Esophagus squamous epithelium (tissue), 5 donors: ENCODE measurements at regions not wholly inside any gene's neighbourhood (a gene's known extent, or its start where the extent isn't known, plus 50 kb on each side); places are given as distances from the start of the nearest gene placed in this dataset.
"Not testable (repeated sequence)": the region's sequence is repeated elsewhere in the genome, so short reads cannot be mapped to it uniquely, and the experiment has no call there.

Experiments used
- DNase-seq: peaks from one replicate; lab custom pipeline; 2025; lab: John Stamatoyannopoulos, UW
- H3K27ac ChIP-seq, 4 donors: fragments of 200-600 bp; sonication (generic); one replicate each; pipeline ENCODE4 v1.5.1; 2016 to 2019; ENCODE audit warnings: mild to moderate bottlenecking in 1 of 4
- H3K27me3 ChIP-seq, 4 donors: fragments of 200-600 bp; sonication (generic); 1 replicate in 3 of 4; 2 replicates in 1 of 4; pipeline versions ENCODE4 v1.5.1 to v1.6.0; 2017 to 2021; ENCODE audit warnings: antibody characterized with exemption in 1 of 4
- H3K36me3 ChIP-seq, 3 donors: fragments of 200-600 bp; sonication (generic); one replicate each; pipeline ENCODE4 v1.5.1; 2016 to 2019
- H3K4me1 ChIP-seq, 3 donors: fragments of 200-600 bp; sonication (generic); one replicate each; pipeline ENCODE4 v1.5.1; 2017 to 2019
- H3K4me3 ChIP-seq, 4 donors: fragments of 200-600 bp; sonication (generic); 1 replicate in 3 of 4; 2 replicates in 1 of 4; pipeline ENCODE4 v1.5.1; 2016 to 2019; ENCODE audit warnings: mild to moderate bottlenecking in 2 of 4, moderate library complexity in 1 of 4
- H3K9me3 ChIP-seq, 3 donors: fragments of 200-600 bp; sonication (generic); one replicate each; pipeline ENCODE4 v1.5.1; 2016 to 2019
- WGBS, 2 donors: methylation state at CpG; one replicate each; pipeline ENCODE4 v1.1.5; 2018; 5-methylcytosine and 5-hydroxymethylcytosine counted together
- intact Hi-C: fragments of 100-400 bp; cut with DNase I; formaldehyde crosslinking; loops from one replicate; pipeline ENCODE4 v1.15.0; 2022
- TF ChIP-seq, protein P1 (sequence below), 6 experiments: fragments of 450-650 bp in 4 of 6; fragments of 200-600 bp in 2 of 6; sonication (generic) in 2 of 6; IDR thresholded peaks; one replicate each; pipeline ENCODE4 v1.5.1; 2016 to 2019; ENCODE audit warnings: antibody characterized with exemption in 6 of 6, mild to moderate bottlenecking in 4 of 6, moderate library complexity in 4 of 6
- donor health status: DM: yes; HTN: yes; CAD: no.

DNA sequence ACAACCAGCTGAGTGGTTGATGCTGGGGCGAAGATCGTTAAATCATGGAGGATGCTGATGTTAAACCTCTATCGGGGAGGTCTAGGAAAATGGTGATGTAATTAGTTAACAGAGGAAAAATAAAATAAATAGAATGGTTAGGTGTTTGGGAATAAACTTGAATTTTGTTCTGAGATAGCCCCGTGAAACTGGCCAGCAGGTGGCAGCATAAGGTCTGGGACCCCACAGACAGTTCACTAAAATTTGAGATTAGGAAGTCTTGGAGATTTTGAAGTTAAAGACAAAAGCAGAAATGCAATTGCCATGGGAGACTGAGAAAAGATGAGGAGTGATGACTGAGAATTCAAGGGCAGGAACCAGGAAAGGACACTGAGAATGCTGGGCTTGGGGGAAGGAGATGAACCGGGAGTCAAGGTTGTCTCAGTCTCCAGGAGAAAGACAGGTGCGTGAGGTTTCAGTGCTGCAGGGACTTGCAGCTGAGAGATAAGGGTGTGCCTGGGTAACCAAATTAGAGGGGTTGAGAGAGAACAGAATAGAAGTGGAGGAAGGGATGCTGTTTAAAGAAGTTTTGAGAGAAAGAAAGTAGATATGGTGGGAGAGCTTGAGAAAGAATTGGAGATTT, 248.0 kb downstream of the ZNF92 start:
- H3K27me3 ChIP-seq, result peaks cover 0 to 75% (median 0%) of the 10 kb centered on the region in 4 donors
- DNase-seq, H3K4me3 ChIP-seq, intact Hi-C loops, H3K4me1 ChIP-seq, H3K36me3 ChIP-seq, H3K9me3 ChIP-seq, H3K27ac ChIP-seq: not testable (repeated sequence)
- TF ChIP-seq, protein P1, sequence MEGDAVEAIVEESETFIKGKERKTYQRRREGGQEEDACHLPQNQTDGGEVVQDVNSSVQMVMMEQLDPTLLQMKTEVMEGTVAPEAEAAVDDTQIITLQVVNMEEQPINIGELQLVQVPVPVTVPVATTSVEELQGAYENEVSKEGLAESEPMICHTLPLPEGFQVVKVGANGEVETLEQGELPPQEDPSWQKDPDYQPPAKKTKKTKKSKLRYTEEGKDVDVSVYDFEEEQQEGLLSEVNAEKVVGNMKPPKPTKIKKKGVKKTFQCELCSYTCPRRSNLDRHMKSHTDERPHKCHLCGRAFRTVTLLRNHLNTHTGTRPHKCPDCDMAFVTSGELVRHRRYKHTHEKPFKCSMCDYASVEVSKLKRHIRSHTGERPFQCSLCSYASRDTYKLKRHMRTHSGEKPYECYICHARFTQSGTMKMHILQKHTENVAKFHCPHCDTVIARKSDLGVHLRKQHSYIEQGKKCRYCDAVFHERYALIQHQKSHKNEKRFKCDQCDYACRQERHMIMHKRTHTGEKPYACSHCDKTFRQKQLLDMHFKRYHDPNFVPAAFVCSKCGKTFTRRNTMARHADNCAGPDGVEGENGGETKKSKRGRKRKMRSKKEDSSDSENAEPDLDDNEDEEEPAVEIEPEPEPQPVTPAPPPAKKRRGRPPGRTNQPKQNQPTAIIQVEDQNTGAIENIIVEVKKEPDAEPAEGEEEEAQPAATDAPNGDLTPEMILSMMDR (IDR thresholded peaks at IDR 0.05), result peak in 5 of 6 experiments; percentile 12 to 54 (median 14)
- 19 to 25% methylated on average over 5 to 6 of the region's 6 CpGs for WGBS, 2 donors

DNA sequence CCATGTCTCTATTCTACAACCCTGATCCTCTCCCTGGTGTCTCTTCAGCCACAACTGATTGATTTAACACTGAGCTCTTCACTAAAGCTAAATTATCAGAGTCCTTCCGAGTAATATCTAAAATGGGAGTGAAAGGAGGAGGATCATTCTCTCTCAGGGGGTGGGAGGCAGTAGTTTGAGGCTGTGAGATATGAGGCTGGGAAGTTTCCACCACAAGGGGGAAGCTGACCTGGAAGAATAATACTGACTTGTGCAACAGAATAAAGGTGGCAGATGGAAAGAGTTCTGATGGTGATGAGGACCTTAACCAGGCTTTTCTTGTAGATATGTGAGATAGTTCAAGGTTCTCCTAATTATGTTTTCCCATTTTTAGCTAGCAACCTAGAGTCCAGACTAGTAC, 241.6 kb upstream of the VKORC1L1 start:
- H3K9me3 ChIP-seq, H3K36me3 ChIP-seq, DNase-seq, H3K4me3 ChIP-seq, H3K4me1 ChIP-seq, H3K27ac ChIP-seq, intact Hi-C loops: not testable (repeated sequence)
- WGBS, 2 donors, result no CpG with 5 or more reads among the region's 1 CpG
- H3K27me3 ChIP-seq, result peaks cover 0 to 13% (median 0%) of the 10 kb centered on the region in 4 donors

DNA sequence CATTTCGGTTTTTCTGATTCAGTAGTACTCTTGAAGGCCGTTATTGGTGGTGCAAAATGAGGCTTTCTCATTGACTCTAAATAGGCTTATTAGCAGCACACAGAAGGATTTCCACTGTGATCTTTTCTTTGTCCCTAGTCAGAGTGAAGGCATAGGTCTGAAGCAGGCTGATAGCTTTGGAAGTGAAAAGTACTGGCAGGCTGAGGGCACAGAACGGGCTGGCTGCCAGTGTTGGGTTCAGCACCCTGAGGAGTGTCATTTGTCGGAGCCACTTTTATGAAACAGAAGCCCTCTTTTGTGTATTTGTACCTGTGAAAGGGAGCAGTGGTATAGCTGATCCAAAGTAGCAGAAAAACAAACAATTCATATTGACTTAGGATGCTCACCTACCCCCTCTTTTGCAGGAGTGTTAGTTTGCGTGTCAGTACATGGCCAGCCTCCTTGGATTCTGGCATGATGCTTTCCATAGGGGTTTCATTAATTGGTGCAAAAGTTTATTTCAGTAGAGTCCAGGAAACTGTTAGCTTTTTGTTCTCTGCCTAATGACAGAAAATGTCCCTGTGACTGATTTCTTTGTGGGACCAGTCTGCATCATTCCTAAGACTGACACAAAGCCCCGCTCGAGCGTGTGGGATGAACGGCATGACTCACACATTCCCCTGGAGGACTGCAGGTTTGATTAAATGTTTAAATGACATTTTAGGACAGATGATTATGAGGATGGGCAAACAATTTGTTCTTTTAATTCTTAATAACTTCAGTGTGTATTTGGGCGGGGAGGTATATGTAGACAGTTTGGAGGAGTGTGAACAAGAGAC, 239.1 kb upstream of the VKORC1L1 start:
- intact Hi-C loops, result not testable (repeated sequence)

DNA sequence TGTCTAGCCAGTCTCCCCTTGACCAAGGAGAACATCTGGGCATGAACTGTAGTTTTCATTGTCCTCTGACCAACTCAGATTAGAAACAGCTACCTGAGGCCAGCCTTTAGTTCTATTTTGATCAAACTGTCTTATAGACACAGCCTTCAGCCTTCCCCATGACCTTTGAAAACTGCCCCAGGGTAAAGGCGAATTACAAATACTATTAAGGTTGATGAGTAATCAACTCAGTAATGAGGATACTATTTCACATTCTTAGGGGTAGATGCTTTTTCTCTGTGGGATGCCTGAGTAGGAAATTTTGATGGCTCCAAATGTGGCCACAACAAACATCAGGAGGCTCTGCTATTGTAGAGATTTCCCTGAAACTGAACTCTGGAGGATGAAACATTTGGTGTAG, 234.0 kb upstream of the VKORC1L1 start:
- H3K27me3 ChIP-seq, H3K9me3 ChIP-seq, H3K4me1 ChIP-seq, H3K4me3 ChIP-seq, H3K36me3 ChIP-seq, H3K27ac ChIP-seq, DNase-seq, intact Hi-C loops: not testable (repeated sequence)
- no CpG with 5 or more reads among the region's 1 CpG for WGBS, 2 donors

More for the DNA sequence above, 239.1 kb upstream of the VKORC1L1 start:
- WGBS, 2 donors, result no CpG with 5 or more reads among the region's 10 CpGs
- not testable (repeated sequence) for H3K4me1 ChIP-seq, DNase-seq, H3K27me3 ChIP-seq, H3K9me3 ChIP-seq, H3K36me3 ChIP-seq, H3K4me3 ChIP-seq, H3K27ac ChIP-seq

DNA sequence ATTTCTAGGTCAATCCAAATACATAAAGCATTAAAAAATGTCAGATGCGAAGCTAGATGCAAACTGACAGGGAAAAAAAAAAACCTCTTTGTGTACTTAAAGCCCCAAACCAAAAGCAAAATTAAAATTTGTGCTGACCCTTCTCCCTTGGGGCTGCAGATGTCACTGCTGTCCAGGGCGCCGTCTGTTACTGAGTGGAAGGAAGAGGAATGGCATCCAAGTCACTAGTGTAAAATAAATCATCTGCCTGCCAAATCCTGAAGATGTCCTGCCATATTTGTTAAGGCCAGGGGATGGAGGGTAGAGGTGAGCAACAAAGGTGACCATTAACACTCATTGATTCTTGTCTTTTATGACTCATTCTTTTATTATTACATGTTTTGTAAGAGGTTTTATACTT, 233.2 kb upstream of the VKORC1L1 start:
- H3K9me3 ChIP-seq, H3K27ac ChIP-seq, H3K4me1 ChIP-seq, intact Hi-C loops, H3K4me3 ChIP-seq, H3K27me3 ChIP-seq, DNase-seq, H3K36me3 ChIP-seq: not testable (repeated sequence)
- WGBS, 2 donors, result no CpG with 5 or more reads among the region's 3 CpGs

DNA sequence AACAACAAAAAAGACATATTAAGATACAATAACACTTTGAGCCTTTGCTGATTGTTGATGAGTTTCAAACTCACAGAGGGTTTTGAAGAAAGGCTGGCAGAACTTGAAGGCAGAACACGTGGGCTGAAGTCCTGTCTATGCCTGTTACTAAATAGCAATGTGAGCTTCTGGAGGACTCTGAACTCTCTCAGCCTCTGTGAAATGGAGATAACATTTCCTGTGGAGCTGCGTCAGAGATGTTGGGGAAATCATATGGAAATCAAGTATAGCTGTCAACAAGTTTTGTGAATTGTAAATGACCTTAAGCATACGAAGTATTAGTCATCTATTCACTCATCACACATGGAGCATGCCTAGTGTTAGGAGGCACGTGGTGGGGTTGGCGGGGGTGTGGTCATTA, 229.4 kb upstream of the VKORC1L1 start:
- H3K27me3 ChIP-seq, H3K4me1 ChIP-seq, intact Hi-C loops, H3K4me3 ChIP-seq, H3K36me3 ChIP-seq, H3K27ac ChIP-seq, H3K9me3 ChIP-seq, DNase-seq: not testable (repeated sequence)
- no CpG with 5 or more reads among the region's 5 CpGs for WGBS, 2 donors

DNA sequence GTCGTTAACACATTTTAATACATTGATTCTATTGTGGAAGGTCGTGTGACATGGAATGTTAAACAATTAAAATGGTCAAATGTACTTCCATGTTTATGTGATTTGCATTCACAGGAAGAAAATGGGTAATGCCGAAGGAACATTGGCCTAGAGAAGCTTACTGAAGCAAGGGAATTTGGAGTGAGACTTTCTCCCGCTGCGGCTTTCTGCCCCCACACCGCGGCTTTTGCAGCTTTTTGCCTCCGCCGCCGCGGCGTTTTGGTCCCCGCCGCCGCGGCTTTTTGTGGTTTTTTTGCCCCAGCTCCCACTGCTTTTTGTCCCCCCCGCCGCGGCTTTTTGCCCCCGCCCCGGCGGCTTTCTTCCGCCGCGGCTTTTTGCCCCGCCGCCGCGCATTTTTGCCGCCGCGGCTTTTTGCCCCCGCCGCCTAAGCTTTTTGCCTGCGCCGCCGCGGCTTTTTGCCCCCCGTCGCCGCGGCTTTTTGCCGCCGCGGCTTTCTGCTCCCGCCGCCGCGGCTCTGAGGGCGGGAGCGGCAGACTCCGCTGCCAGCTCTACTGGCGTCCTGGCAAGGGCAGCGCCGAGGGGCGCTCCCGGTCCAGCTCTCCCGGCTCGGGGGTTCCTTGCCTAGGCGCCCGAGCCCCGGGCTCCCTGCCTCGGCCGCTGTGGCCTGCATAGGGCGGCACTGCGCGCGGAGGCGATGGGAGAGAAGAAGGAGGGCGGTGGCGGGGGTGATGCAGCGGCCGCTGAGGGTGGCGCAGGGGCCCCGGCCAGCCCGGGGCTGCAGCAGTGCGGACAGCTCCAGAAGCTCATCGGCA, 225.5 kb upstream of the VKORC1L1 start:
- H3K27ac ChIP-seq, intact Hi-C loops, DNase-seq, H3K27me3 ChIP-seq, H3K9me3 ChIP-seq, H3K36me3 ChIP-seq, H3K4me3 ChIP-seq, H3K4me1 ChIP-seq: not testable (repeated sequence)
- no CpG with 5 or more reads among the region's 78 CpGs for WGBS, 2 donors

DNA sequence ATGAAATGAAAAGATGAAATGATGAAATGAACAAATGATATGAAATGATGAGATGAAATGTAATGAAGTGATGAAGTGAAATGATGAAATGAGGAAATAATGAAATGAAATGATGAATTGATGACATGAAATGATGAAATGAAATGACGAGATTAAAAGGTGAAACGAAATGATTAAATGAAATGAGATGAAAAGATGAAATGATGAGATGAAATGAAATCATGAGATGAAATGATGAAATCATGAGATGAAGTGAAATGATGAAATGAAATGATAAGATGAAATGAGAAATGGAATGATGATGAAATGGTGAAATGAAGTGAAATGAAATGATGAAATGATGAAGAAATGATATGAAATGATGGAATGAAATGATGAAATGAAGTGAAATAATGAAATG, 221.7 kb upstream of the VKORC1L1 start:
- H3K4me3 ChIP-seq, H3K9me3 ChIP-seq, H3K4me1 ChIP-seq, H3K36me3 ChIP-seq, H3K27me3 ChIP-seq, DNase-seq, intact Hi-C loops, H3K27ac ChIP-seq: not testable (repeated sequence)
- 60 to 85% methylated on average over 1 to 2 of the region's 2 CpGs for WGBS, 2 donors

DNA sequence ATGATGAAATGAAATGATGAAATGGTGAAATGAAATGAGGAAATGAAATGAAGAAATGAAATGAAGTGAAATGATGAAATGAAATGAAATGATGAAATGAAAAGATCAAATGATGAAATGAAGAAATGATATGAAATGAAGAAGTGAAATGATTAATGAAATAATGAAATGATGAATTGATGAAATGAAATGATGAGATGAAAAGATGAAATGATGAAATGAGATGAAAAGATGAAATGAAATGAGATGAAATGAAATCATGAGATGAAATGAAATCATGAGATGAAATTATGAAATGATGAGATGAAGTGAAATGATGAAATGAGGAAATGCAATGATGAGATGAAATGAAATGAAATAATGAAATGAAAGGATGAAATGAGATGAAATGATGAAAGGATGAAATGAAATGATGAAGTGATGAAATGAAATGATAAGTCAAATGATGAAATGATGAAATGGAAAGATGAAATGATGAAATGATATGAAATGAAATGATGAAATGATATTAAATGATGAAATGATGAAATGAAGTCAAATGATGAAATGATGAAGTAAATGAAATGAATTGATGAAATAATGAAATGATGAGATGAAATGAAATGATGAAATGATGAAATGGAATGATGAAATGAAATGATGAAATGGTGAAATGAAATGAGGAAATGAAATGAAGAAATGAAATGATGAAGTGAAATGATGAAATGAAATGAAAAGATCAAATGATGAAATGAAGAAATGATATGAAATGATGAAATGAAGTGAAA, 220.9 kb upstream of the VKORC1L1 start:
- H3K4me1 ChIP-seq, H3K36me3 ChIP-seq, H3K9me3 ChIP-seq, H3K4me3 ChIP-seq, DNase-seq, intact Hi-C loops, H3K27me3 ChIP-seq, H3K27ac ChIP-seq: not testable (repeated sequence)

DNA sequence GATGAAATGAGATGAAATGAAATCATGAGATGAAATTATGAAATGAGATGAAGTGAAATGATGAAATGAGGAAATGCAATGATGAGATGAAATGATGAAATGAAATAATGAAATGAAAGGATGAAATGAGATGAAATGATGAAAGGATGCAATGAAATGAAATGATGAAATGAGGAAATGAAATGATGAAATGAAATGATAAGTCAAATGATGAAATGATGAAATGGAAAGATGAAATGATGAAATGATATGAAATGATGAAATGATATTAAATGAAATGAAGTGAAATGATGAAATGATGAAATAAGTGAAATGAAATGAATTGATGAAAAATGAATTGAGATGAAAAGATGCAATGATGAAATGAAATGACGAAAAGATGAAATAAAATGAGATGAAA, 220.2 kb upstream of the VKORC1L1 start:
- H3K4me1 ChIP-seq, H3K27ac ChIP-seq, H3K4me3 ChIP-seq, DNase-seq, H3K9me3 ChIP-seq, intact Hi-C loops, H3K27me3 ChIP-seq, H3K36me3 ChIP-seq: not testable (repeated sequence)
- WGBS, 2 donors, result no CpG with 5 or more reads among the region's 1 CpG

DNA sequence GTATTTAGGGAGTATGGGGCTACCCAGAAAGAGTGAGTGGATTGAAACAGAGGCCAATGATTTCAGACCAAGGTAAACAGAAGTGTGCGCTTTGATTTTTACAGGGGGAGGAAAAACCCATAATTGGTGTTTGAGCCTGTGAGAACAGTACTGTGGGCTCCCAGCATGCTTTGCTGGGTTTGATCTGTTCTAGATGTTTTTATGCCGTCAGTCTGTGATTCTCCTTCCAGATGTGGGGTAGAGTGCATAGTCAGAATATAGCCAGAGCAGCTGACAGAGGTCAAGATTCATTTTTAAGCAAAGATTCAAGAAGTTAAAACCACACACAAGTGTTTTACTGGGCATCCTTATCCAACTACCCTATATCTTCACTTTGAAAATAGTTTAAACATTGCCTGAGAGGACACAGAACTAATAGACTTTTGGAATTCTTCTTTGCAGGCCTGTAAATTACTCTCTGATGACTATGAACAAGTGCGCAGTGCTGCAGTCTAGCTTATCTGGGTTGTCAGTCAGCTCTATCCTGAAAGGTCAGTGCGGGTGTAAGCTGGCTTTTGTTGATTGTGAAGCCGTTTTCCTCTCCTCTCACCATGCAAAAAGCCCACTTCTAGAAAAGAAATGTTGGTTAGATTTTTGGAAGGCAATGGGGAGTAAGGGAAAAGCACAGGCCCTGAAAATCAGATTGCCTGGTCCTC, 216.2 kb upstream of the VKORC1L1 start:
- H3K27ac ChIP-seq, H3K4me3 ChIP-seq, H3K4me1 ChIP-seq, DNase-seq, intact Hi-C loops, H3K27me3 ChIP-seq, H3K9me3 ChIP-seq, H3K36me3 ChIP-seq: not testable (repeated sequence)
- no CpG with 5 or more reads among the region's 5 CpGs for WGBS, 2 donors
